Upper lobe of right lung (tissue), 1 donor: ENCODE measurements at regions not wholly inside any gene's neighbourhood (a gene's known extent, or its start where the extent isn't known, plus 50 kb on each side); places are given as distances from the start of the nearest gene placed in this dataset.

Source experiments
- ATAC-seq: fragments of 200-7000 bp; cut with Tn5 transposase; one replicate; pipeline ENCODE4 v1.9.1; 2020; ENCODE audit warnings: mild to moderate bottlenecking, moderate library complexity
- DNase-seq: peaks from one replicate; pipeline ENCODE4 v3.0.0-alpha.2; 2020
- H3K27ac ChIP-seq: fragments of 200-600 bp; one replicate; pipeline ENCODE4 v1.8.0; 2022
- H3K27me3 ChIP-seq: fragments of 200-600 bp; one replicate; pipeline ENCODE4 v1.8.0; 2022; ENCODE audit warnings: mild to moderate bottlenecking
- H3K36me3 ChIP-seq: fragments of 200-600 bp; one replicate; pipeline ENCODE4 v1.8.0; 2022
- H3K4me1 ChIP-seq: fragments of 200-600 bp; one replicate; pipeline ENCODE4 v1.8.0; 2022
- H3K4me3 ChIP-seq: fragments of 200-600 bp; one replicate; pipeline ENCODE4 v1.8.0; 2022; ENCODE audit warnings: mild to moderate bottlenecking
- H3K9me3 ChIP-seq: fragments of 200-600 bp; one replicate; pipeline ENCODE4 v1.8.0; 2022
- intact Hi-C: fragments of 100-400 bp; cut with DNase I; formaldehyde crosslinking; loops from one replicate; pipeline ENCODE4 v1.11.0; 2022
- TF ChIP-seq, protein P1 (sequence below): fragments of 200-600 bp; IDR thresholded peaks from one replicate; pipeline ENCODE4 v1.8.0; 2022; ENCODE audit warnings: antibody characterized with exemption
- donor health status: DM: no; HTN: yes; CAD: no; lungs with severe emphysema.

DNA sequence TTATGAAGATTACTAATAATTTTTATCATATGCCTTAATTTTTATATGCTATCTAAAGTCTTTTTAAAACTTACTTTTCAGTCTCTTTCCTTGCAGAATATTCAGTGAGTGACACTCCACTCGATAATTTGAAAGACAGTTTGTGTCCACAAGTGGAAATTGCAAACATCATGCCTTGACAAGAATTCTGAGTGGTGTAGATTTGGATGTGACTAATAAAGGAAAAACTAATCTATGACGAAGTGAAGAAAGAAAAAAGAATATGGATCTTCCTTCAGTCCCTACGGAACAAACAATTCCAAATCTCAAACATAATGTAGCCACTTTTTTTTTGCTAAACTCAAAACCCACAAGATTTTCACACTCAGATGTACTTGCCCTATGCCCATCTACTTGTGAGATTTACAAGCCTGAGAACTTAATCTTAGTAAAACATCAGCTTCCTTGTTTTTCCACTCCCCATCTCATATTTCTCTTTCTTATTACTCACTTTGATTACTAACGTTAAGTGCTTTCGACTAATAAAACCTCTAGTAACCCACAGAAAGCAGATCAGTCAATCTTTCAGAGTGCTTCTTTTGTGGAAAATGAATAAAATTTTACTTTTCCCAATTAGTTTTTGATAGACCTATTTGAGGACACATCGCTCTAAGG lies 1155.8 kb downstream of the GRIK2 start:
- H3K4me3 ChIP-seq, result no peak overlapping the region
- H3K27me3 ChIP-seq, result no peaks in the 10 kb centered on the region
- ATAC-seq, result no peak
- TF ChIP-seq, protein P1, sequence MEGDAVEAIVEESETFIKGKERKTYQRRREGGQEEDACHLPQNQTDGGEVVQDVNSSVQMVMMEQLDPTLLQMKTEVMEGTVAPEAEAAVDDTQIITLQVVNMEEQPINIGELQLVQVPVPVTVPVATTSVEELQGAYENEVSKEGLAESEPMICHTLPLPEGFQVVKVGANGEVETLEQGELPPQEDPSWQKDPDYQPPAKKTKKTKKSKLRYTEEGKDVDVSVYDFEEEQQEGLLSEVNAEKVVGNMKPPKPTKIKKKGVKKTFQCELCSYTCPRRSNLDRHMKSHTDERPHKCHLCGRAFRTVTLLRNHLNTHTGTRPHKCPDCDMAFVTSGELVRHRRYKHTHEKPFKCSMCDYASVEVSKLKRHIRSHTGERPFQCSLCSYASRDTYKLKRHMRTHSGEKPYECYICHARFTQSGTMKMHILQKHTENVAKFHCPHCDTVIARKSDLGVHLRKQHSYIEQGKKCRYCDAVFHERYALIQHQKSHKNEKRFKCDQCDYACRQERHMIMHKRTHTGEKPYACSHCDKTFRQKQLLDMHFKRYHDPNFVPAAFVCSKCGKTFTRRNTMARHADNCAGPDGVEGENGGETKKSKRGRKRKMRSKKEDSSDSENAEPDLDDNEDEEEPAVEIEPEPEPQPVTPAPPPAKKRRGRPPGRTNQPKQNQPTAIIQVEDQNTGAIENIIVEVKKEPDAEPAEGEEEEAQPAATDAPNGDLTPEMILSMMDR, result no peak
- H3K36me3 ChIP-seq, result no peaks in the 10 kb centered on the region
- no peaks in the 10 kb centered on the region for H3K4me1 ChIP-seq
- no peak overlapping the region for H3K27ac ChIP-seq
- H3K9me3 ChIP-seq, result no peaks in the 10 kb centered on the region
- DNase-seq, result no peak
- intact Hi-C loops, result no loop called here

DNA sequence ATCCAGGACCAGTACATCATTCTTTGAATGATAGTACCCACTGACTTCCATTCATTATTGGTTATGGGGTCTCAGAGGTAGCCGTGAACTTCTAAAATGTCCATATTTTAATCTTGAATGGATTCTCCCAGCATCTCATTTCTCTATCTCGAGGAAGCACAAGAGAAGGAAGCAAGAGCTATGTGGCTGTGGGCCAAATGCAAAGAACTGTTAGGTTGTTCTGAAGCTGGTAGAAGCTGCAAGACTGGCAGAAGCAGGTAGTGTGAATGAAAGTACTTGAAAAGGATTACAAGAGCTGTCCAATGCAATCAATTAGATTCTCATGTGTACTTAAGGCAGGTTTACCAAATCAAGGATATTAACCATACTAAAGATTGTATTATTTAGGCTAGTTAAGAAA lies 1131.8 kb downstream of the GRIK2 start:
- ATAC-seq, result no peak
- TF ChIP-seq, protein P1, result no peak
- intact Hi-C loops, result no loop called here
- Histone ChIP-seq H3K27ac (no peak overlapping the region), H3K27me3 (no peaks in the 10 kb centered on the region), H3K4me3 (no peak overlapping the region), H3K9me3 (no peaks in the 10 kb centered on the region), H3K36me3 (no peaks in the 10 kb centered on the region), H3K4me1 (no peaks in the 10 kb centered on the region)
- no peak for DNase-seq

DNA sequence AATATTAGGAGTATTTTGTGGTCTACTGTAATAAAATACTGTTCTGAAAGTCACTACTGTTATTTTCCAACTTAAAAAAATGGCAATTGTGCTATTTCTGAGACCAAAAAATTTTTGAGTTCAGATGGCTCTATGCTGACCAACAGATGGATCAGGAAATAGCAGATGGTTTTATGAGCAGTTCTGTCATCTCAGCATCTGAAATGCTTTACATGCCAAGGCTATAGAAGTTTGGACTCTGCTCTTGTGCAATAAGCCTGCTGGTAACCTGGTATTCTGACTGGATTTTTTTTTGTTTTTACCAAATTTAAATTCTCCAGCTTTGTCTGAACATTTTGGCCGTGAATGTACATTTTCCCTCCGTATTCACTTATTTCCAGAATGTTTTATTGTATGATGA lies 1127.5 kb downstream of the GRIK2 start:
- TF ChIP-seq, protein P1, result no peak
- DNase-seq (no peak), ATAC-seq (no peak)
- Histone ChIP-seq H3K4me3 (no peak overlapping the region), H3K4me1 (no peaks in the 10 kb centered on the region), H3K27me3 (no peaks in the 10 kb centered on the region), H3K36me3 (no peaks in the 10 kb centered on the region), H3K27ac (no peak overlapping the region), H3K9me3 (no peaks in the 10 kb centered on the region)
- intact Hi-C loops, result no loop called here

DNA sequence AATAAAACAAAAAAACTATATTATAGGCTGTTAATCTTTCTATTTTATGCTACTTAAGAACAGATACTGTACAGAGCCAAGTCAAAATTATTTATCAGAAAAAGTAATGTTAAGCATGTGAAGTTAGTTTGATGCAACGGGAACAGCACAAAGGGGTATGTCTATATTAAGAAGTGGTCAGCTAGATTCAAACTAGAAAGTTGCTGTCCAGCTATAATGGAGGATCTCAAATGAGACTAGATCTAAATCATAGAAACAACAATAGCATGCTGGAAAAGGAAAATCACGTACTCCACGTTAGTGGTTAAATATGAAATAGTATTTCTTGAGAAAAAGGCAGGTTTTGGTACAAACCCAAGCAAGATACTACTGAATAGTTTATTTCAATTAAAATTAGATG lies 1124.0 kb downstream of the GRIK2 start:
- no peak overlapping the region for H3K27ac ChIP-seq
- no peak for ATAC-seq
- H3K36me3 ChIP-seq, result no peaks in the 10 kb centered on the region
- TF ChIP-seq, protein P1, result no peak
- DNase-seq, result no peak
- H3K4me1 ChIP-seq, result no peaks in the 10 kb centered on the region
- intact Hi-C loops, result no loop called here
- no peaks in the 10 kb centered on the region for H3K9me3 ChIP-seq
- no peaks in the 10 kb centered on the region for H3K27me3 ChIP-seq
- H3K4me3 ChIP-seq, result no peak overlapping the region

DNA sequence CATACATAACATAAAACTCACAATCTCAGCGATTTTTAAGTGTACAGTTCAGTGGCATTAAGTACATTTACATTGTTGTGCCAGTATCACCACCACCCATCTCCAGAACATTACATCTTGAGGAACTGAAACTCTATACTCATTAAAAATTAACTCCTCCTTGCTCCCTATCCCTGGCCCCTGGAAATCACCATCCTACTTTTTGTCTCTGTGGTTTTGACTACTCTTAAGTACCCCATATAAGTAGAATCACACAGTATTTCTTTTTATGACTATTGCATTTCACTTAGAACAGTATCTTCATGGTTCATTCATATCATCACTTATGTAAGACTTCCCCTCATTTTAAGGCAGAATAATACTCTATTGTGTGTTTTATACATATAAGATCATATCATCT lies 1108.1 kb downstream of the GRIK2 start:
- Histone ChIP-seq H3K27me3 (no peaks in the 10 kb centered on the region), H3K4me3 (no peak overlapping the region), H3K36me3 (no peaks in the 10 kb centered on the region), H3K27ac (no peak overlapping the region), H3K4me1 (no peaks in the 10 kb centered on the region), H3K9me3 (no peaks in the 10 kb centered on the region)
- no peak for DNase-seq
- intact Hi-C loops, result no loop called here
- TF ChIP-seq, protein P1, result no peak
- ATAC-seq, result no peak

DNA sequence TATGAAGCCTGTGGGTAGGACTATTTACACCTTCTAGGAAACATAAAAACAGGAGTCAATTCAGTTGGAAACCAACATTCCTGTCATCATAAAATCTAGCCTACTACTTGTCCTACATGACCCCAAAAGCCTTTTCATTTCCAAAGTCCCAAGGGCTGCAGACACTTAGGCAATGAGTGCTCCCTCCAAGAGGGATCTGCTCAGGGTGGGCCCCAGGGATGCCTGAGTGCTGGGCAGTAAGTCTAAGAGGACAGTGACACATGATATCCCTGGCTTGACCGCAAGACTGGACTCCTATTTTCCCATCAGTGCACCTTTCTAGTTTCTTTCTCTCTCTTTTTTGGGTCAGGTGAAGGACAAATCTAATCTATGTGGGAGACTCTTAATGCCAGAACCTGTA lies 1101.3 kb downstream of the GRIK2 start:
- Histone ChIP-seq H3K4me1 (no peaks in the 10 kb centered on the region), H3K27me3 (no peaks in the 10 kb centered on the region), H3K27ac (no peak overlapping the region), H3K9me3 (no peaks in the 10 kb centered on the region), H3K4me3 (no peak overlapping the region), H3K36me3 (no peaks in the 10 kb centered on the region)
- no peak for ATAC-seq
- DNase-seq, result no peak
- intact Hi-C loops, result no loop called here
- TF ChIP-seq, protein P1, result no peak
